Astrocyte (in vitro differentiated cells and primary cell): ENCODE measurements at regions not wholly inside any gene's neighbourhood (a gene's known extent, or its start where the extent isn't known, plus 50 kb on each side); places are given as distances from the start of the nearest gene placed in this dataset.

Experiments
- DNase-seq: peaks from one replicate; pipeline ENCODE4 v3.0.0-alpha.2; 2010; ENCODE audit warnings: low read depth
- FAIRE-seq: peaks from 2 replicates; lab custom pipeline; 2011; peaks lifted over from hg19 to GRCh38; lab: Jason Lieb, UNC
- H2AFZ ChIP-seq: 2 replicates; pipeline ENCODE4 v1.6.0; 2012; ENCODE audit warnings: low read depth, low read length, inconsistent platforms
- H3K27ac ChIP-seq: 2 replicates; pipeline ENCODE4 v1.5.1; 2011; ENCODE audit warnings: low read depth, low read length, inconsistent platforms
- H3K27me3 ChIP-seq: 2 replicates; pipeline ENCODE4 v1.6.0; 2011; ENCODE audit warnings: low read length, inconsistent platforms; ENCODE audit not compliant: insufficient read depth
- H3K36me3 ChIP-seq: 2 replicates; pipeline ENCODE4 v1.5.1; 2011; ENCODE audit warnings: low read length, inconsistent platforms; ENCODE audit not compliant: insufficient read depth
- H3K4me1 ChIP-seq: 2 replicates; pipeline ENCODE4 v1.5.1; 2011; ENCODE audit warnings: low read length, inconsistent platforms; ENCODE audit not compliant: insufficient read depth
- H3K4me2 ChIP-seq: 2 replicates; pipeline ENCODE4 v1.6.0; 2012; ENCODE audit warnings: low read length, inconsistent platforms
- H3K4me3 ChIP-seq: 2 replicates; pipeline ENCODE4 v1.5.1; 2011; ENCODE audit warnings: low read depth, mild to moderate bottlenecking, low read length, inconsistent platforms; ENCODE audit not compliant: insufficient read depth
- H3K79me2 ChIP-seq: 2 replicates; pipeline ENCODE4 v1.6.0; 2012; ENCODE audit warnings: mild to moderate bottlenecking, low read length, inconsistent platforms; ENCODE audit not compliant: insufficient read depth
- H3K9ac ChIP-seq: 2 replicates; pipeline ENCODE4 v1.6.0; 2012; ENCODE audit warnings: mild to moderate bottlenecking, low read length, inconsistent platforms
- H3K9me3 ChIP-seq: 2 replicates; pipeline ENCODE4 v1.5.1; 2012; ENCODE audit warnings: low read depth, mild to moderate bottlenecking, low read length, inconsistent platforms; ENCODE audit not compliant: insufficient read depth
- H4K20me1 ChIP-seq: 2 replicates; pipeline ENCODE4 v1.6.0; 2012; ENCODE audit warnings: low read length, inconsistent platforms; ENCODE audit not compliant: insufficient read depth
- H3K27ac Mint-ChIP-seq: one replicate; pipeline ENCODE4 v1.8.0; 2021; ENCODE audit warnings: mild to moderate bottlenecking, mixed read lengths; ENCODE audit not compliant: unreplicated experiment
- H3K27me3 Mint-ChIP-seq: one replicate; pipeline ENCODE4 v1.8.0; 2021; ENCODE audit warnings: low read depth, mixed read lengths; ENCODE audit not compliant: unreplicated experiment
- H3K36me3 Mint-ChIP-seq: one replicate; pipeline ENCODE4 v1.8.0; 2021; ENCODE audit warnings: low read depth, mixed read lengths; ENCODE audit not compliant: unreplicated experiment
- H3K4me1 Mint-ChIP-seq: one replicate; pipeline ENCODE4 v1.8.0; 2021; ENCODE audit warnings: low read depth, mixed read lengths; ENCODE audit not compliant: unreplicated experiment
- H3K4me3 Mint-ChIP-seq: one replicate; pipeline ENCODE4 v1.8.0; 2021; ENCODE audit warnings: mild to moderate bottlenecking, moderate library complexity, mixed read lengths; ENCODE audit not compliant: unreplicated experiment
- H3K9me3 Mint-ChIP-seq: one replicate; pipeline ENCODE4 v1.8.0; 2021; ENCODE audit warnings: mild to moderate bottlenecking, mixed read lengths; ENCODE audit not compliant: unreplicated experiment
- EZH2 ChIP-seq: IDR thresholded peaks from 2 replicates; pipeline ENCODE4 v1.6.1; 2012; ENCODE audit warnings: mild to moderate bottlenecking, low read length, inconsistent platforms; ENCODE audit not compliant: insufficient read depth
- TF ChIP-seq, protein P1 (sequence below): IDR thresholded peaks from 2 replicates; pipeline ENCODE4 v1.5.1; 2011; ENCODE audit warnings: low read depth, mild to moderate bottlenecking, inconsistent platforms, low read length, moderate library complexity; ENCODE audit not compliant: insufficient read depth

GRCh38 chr7:110413038-110413437, 677.9 kb upstream of the LRRN3 start:
- no peaks in the 10 kb centered on the region for H3K27me3 ChIP-seq
- H3K4me1 Mint-ChIP-seq, result peaks cover 16% of the 10 kb centered on the region
- H2AFZ ChIP-seq, result no peak overlapping the region
- no peak overlapping the region for H3K4me3 Mint-ChIP-seq
- TF ChIP-seq, protein P1, sequence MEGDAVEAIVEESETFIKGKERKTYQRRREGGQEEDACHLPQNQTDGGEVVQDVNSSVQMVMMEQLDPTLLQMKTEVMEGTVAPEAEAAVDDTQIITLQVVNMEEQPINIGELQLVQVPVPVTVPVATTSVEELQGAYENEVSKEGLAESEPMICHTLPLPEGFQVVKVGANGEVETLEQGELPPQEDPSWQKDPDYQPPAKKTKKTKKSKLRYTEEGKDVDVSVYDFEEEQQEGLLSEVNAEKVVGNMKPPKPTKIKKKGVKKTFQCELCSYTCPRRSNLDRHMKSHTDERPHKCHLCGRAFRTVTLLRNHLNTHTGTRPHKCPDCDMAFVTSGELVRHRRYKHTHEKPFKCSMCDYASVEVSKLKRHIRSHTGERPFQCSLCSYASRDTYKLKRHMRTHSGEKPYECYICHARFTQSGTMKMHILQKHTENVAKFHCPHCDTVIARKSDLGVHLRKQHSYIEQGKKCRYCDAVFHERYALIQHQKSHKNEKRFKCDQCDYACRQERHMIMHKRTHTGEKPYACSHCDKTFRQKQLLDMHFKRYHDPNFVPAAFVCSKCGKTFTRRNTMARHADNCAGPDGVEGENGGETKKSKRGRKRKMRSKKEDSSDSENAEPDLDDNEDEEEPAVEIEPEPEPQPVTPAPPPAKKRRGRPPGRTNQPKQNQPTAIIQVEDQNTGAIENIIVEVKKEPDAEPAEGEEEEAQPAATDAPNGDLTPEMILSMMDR, result no peak
- TF ChIP-seq EZH2, result no peak
- H3K27ac Mint-ChIP-seq, result no peak overlapping the region
- no peaks in the 10 kb centered on the region for H4K20me1 ChIP-seq
- no peak for FAIRE-seq
- H3K79me2 ChIP-seq, result no peaks in the 10 kb centered on the region
- H3K36me3 Mint-ChIP-seq, result no peaks in the 10 kb centered on the region
- no peak overlapping the region for H3K27ac ChIP-seq
- no peak for DNase-seq
- no peak overlapping the region for H3K4me2 ChIP-seq
- H3K4me3 ChIP-seq, result no peak overlapping the region
- H3K9me3 ChIP-seq, result no peaks in the 10 kb centered on the region
- no peak overlapping the region for H3K9ac ChIP-seq
- no peaks in the 10 kb centered on the region for H3K4me1 ChIP-seq
- no peaks in the 10 kb centered on the region for H3K9me3 Mint-ChIP-seq
- no peaks in the 10 kb centered on the region for H3K27me3 Mint-ChIP-seq
- H3K36me3 ChIP-seq, result no peaks in the 10 kb centered on the region

GRCh38 chr7:110417611-110418010, 673.3 kb upstream of the LRRN3 start:
- H3K9me3 ChIP-seq, result no peaks in the 10 kb centered on the region
- no peaks in the 10 kb centered on the region for H3K79me2 ChIP-seq
- no peaks in the 10 kb centered on the region for H4K20me1 ChIP-seq
- TF ChIP-seq, protein P1, result no peak
- TF ChIP-seq EZH2, result no peak
- H3K27ac ChIP-seq, result no peak overlapping the region
- Mint-ChIP-seq H3K4me3 (no peak overlapping the region), H3K4me1 (peaks cover 23% of the 10 kb centered on the region), H3K36me3 (no peaks in the 10 kb centered on the region), H3K27ac (peak overlapping the region; percentile 70), H3K27me3 (no peaks in the 10 kb centered on the region), H3K9me3 (no peaks in the 10 kb centered on the region)
- no peaks in the 10 kb centered on the region for H3K36me3 ChIP-seq
- H3K9ac ChIP-seq, result no peak overlapping the region
- no peak overlapping the region for H3K4me3 ChIP-seq
- no peak overlapping the region for H2AFZ ChIP-seq
- H3K4me1 ChIP-seq, result no peaks in the 10 kb centered on the region
- DNase-seq, result no peak
- FAIRE-seq, result no peak
- H3K27me3 ChIP-seq, result no peaks in the 10 kb centered on the region
- H3K4me2 ChIP-seq, result no peak overlapping the region

DNA sequence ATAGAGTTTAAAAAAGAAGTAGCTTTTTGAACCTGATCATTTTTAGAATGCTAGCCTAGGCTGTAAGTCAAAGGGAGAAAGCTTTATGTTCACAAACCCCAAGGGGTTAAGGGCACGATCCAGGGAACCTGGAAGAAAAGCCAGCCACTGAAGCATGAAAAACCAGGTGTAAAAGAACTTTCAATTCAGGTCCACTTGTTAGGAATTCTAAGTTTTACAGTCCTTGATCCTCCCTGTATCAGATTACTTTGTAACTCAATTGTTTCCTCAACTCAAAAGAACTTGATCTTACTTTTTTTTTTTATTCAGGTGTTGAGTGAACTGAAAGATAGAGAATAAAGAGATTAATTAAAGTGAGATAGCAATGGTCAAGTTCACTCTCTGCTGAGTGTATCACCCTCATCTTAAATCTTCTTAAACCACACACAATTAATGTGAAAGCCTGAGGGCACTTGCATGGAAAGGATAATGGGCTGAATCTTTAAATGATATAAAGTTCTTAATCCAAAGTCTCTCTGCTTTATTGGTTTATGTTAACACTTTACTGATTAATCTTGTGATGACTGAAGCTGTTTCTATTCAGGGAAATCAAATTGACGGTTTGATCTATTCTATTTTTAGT, 672.2 kb upstream of the LRRN3 start:
- Mint-ChIP-seq H3K27me3 (no peaks in the 10 kb centered on the region), H3K27ac (no peak overlapping the region), H3K4me1 (peaks cover 19% of the 10 kb centered on the region), H3K36me3 (no peaks in the 10 kb centered on the region), H3K4me3 (no peak overlapping the region), H3K9me3 (no peaks in the 10 kb centered on the region)
- Histone ChIP-seq H3K79me2 (no peaks in the 10 kb centered on the region), H3K9ac (no peak overlapping the region), H3K4me3 (no peak overlapping the region), H3K27ac (no peak overlapping the region), H2AFZ (no peak overlapping the region), H3K27me3 (no peaks in the 10 kb centered on the region), H3K36me3 (no peaks in the 10 kb centered on the region), H3K4me1 (no peaks in the 10 kb centered on the region), H3K9me3 (no peaks in the 10 kb centered on the region), H4K20me1 (no peaks in the 10 kb centered on the region), H3K4me2 (no peak overlapping the region)
- TF ChIP-seq, protein P1, result no peak
- no peak for TF ChIP-seq EZH2
- DNase-seq, result no peak
- FAIRE-seq, result no peak
